ENCODE measurements at regions not wholly inside any gene's neighbourhood (a gene's known extent, or its start where the extent isn't known, plus 50 kb on each side); places are given as distances from the start of the nearest gene placed in this dataset.

- TF ChIP-seq, protein P1, sequence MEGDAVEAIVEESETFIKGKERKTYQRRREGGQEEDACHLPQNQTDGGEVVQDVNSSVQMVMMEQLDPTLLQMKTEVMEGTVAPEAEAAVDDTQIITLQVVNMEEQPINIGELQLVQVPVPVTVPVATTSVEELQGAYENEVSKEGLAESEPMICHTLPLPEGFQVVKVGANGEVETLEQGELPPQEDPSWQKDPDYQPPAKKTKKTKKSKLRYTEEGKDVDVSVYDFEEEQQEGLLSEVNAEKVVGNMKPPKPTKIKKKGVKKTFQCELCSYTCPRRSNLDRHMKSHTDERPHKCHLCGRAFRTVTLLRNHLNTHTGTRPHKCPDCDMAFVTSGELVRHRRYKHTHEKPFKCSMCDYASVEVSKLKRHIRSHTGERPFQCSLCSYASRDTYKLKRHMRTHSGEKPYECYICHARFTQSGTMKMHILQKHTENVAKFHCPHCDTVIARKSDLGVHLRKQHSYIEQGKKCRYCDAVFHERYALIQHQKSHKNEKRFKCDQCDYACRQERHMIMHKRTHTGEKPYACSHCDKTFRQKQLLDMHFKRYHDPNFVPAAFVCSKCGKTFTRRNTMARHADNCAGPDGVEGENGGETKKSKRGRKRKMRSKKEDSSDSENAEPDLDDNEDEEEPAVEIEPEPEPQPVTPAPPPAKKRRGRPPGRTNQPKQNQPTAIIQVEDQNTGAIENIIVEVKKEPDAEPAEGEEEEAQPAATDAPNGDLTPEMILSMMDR (IDR thresholded peaks at IDR 0.05), result no peak
- no peak for TF ChIP-seq EZH2phosphoT487 (IDR thresholded peaks at IDR 0.05)
- no peak for TF ChIP-seq EZH2 (IDR thresholded peaks at IDR 0.05)
Measured at GRCh38 chr5:2582106-2582505, 169.4 kb downstream of the IRX2 start.

Data from neural progenitor cell (in vitro differentiated cells).